Activated CD4-positive, alpha-beta T cell treated with anti-CD3 and anti-CD28 coated beads for 36 hours (primary cell): ENCODE measurements at regions not wholly inside any gene's neighbourhood (a gene's known extent, or its start where the extent isn't known, plus 50 kb on each side); places are given as distances from the start of the nearest gene placed in this dataset.

Source experiments
- ATAC-seq: fragments of 200-7000 bp; cut with Tn5 transposase; one replicate; pipeline ENCODE4 v1.10.0; 2021; ENCODE audit warnings: mild to moderate bottlenecking, moderate library complexity
- CTCF ChIA-PET: fragments of 350-600 bp; sonication (Branson Sonifier 250); formaldehyde crosslinking; loops from one replicate; lab custom pipeline; 2021; ENCODE audit warnings: antibody characterized with exemption; lab: Charles Lee
- POLR2A ChIA-PET: fragments of 350-600 bp; sonication (Branson Sonifier 250); formaldehyde crosslinking; loops from one replicate; lab custom pipeline; 2021; ENCODE audit warnings: antibody characterized with exemption, inconsistent platforms; lab: Charles Lee
- DNase-seq: peaks from one replicate; pipeline ENCODE4 v3.0.0-alpha.2; 2020
- H3K27ac Mint-ChIP-seq: one replicate; pipeline ENCODE4 v1.8.0; 2021; ENCODE audit warnings: mixed read lengths
- H3K27me3 Mint-ChIP-seq: one replicate; pipeline ENCODE4 v1.8.0; 2021; ENCODE audit warnings: mixed read lengths
- H3K36me3 Mint-ChIP-seq: one replicate; pipeline ENCODE4 v1.8.0; 2021; ENCODE audit warnings: low read depth, mixed read lengths
- H3K4me1 Mint-ChIP-seq: one replicate; pipeline ENCODE4 v1.8.0; 2021; ENCODE audit warnings: mixed read lengths
- H3K4me3 Mint-ChIP-seq: one replicate; pipeline ENCODE4 v1.8.0; 2021; ENCODE audit warnings: mild to moderate bottlenecking, moderate library complexity, mixed read lengths
- H3K9me3 Mint-ChIP-seq: one replicate; pipeline ENCODE4 v1.8.0; 2021; ENCODE audit warnings: low read depth, mixed read lengths
- intact Hi-C, 2 experiments: fragments of 100-400 bp; cut with DNase I in 1 of 2; cut with micrococcal nuclease in 1 of 2; formaldehyde crosslinking; loops; one replicate each; pipeline versions ENCODE4 v1.14.2 to v1.15.1; 2022 to 2024; cut with DNase I, micrococcal nuclease

DNA sequence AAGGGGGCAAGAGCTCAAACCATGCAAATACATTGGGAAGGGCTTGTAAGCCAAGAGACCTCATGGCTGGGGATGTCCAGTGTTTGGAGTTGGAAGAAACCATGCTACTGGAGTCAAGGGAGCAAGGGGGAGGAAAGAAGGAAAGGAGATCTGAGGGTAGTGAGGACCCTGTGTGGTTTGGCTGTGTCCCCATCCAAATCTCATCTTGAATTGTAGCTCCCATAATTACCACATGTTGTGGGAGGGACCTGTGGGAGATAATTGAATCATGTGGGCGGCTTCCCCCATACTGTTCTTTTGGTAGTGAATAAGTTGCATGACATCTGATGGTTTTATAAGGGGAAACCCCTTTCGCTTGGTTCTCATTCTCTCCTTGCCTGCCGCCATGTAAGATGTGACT, 56.5 kb upstream of the ADRB1 start:
- peaks cover 3% of the 10 kb centered on the region for H3K36me3 Mint-ChIP-seq
- DNase-seq (no peak), ATAC-seq (no peak)
- intact Hi-C loops = no loop called here
- H3K4me3 Mint-ChIP-seq = no peak overlapping the region
- CTCF ChIA-PET = no interaction called here
- H3K27ac Mint-ChIP-seq = no peak overlapping the region
- peaks cover 14% of the 10 kb centered on the region for H3K4me1 Mint-ChIP-seq
- peaks cover 14% of the 10 kb centered on the region for H3K9me3 Mint-ChIP-seq
- POLR2A ChIA-PET = no interaction called here
- peaks cover 23% of the 10 kb centered on the region for H3K27me3 Mint-ChIP-seq

DNA sequence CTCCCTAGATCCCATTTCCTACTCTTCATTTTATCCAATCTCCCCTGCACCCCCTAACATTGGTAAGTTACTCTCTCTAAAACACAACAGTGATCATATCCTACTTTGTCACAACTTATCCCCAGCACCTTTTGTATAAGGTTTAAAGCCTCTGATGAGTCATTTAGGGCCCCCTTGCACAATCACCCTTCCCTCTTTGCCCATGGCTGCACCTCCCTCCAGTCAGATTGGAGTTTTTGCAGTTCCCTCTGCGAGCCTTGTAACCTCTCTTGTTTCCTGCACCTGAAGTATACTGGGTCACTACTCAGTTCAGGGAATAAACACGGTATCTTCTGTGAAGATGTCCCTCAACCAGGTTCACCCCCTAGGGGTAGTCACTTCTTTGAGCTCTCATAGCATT, 55.9 kb upstream of the ADRB1 start:
- H3K36me3 Mint-ChIP-seq = peaks cover 3% of the 10 kb centered on the region
- H3K4me3 Mint-ChIP-seq = no peak overlapping the region
- peaks cover 27% of the 10 kb centered on the region for H3K27me3 Mint-ChIP-seq
- intact Hi-C loops = no loop called here
- POLR2A ChIA-PET = no interaction called here
- H3K27ac Mint-ChIP-seq = no peak overlapping the region
- CTCF ChIA-PET = no interaction called here
- peaks cover 14% of the 10 kb centered on the region for H3K9me3 Mint-ChIP-seq
- H3K4me1 Mint-ChIP-seq = peaks cover 14% of the 10 kb centered on the region
- DNase-seq (peak; percentile 17), ATAC-seq (no peak)

DNA sequence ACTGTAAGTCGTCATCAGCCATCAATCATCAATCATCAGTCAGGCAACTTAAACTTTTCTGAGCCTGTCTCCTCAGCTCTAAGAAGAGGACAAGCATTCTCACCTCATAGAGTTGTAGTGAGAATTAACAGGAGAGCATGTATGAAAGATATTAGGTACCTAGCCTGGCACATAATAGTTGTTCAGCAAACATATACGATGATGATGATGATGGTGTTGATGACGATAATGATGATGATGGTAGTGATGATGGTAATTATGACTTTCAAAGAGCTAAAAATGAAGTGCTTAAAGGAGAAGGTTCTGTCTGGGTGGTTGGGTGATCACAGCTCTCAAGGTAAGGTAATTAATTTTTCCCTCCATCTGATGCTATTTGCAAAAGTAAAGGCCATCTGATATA, 55.1 kb upstream of the ADRB1 start:
- ATAC-seq (no peak), DNase-seq (no peak)
- Mint-ChIP-seq H3K4me1 (peaks cover 10% of the 10 kb centered on the region), H3K4me3 (no peak overlapping the region), H3K27me3 (peaks cover 28% of the 10 kb centered on the region), H3K36me3 (peaks cover 3% of the 10 kb centered on the region), H3K9me3 (peaks cover 14% of the 10 kb centered on the region), H3K27ac (no peak overlapping the region)
- ChIA-PET POLR2A (no interaction called here), CTCF (no interaction called here)
- intact Hi-C loops = no loop called here

DNA sequence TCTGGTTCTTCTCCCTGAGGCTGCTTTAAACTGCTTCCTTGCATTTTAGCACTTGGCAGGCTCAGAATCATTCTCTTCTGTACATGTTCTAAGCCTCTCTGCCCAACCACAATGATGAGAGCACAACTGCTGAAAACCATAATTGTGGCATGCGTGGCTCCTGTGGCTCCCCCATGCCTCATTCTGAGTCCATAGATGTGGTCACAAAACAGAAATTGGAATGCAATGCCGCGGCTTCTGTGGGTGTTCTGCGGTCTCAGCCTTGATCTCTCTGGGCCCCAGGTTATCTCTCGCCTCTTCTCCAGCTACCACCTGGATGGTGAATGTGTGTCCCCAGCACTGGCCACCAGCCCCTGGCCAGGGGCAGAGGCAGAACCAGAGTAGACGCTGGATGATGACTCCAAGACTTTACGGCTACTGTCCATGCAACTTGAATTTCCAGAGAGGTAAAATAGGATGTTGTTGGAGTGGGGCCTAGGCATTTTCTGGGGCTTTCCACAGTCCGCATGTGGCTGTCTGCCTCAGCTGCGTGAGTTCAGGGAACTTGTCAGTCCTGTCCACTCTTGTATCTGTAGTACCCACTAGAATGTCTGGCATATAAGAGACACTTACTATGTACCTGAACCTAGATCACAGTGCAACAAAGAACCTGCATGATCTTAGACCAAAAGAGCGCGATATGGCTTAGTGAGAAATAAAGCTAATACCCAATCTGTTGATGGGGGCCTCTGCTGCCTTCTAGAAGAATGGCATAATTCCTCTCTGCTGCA, 52.4 kb upstream of the ADRB1 start:
- ChIA-PET POLR2A (no interaction called here), CTCF (interaction anchor here (0.9 kb wide), 1 partner anchor 287 kb away, joined by 3 read pairs; no protein-coding TSS in a partner anchor)

DNA sequence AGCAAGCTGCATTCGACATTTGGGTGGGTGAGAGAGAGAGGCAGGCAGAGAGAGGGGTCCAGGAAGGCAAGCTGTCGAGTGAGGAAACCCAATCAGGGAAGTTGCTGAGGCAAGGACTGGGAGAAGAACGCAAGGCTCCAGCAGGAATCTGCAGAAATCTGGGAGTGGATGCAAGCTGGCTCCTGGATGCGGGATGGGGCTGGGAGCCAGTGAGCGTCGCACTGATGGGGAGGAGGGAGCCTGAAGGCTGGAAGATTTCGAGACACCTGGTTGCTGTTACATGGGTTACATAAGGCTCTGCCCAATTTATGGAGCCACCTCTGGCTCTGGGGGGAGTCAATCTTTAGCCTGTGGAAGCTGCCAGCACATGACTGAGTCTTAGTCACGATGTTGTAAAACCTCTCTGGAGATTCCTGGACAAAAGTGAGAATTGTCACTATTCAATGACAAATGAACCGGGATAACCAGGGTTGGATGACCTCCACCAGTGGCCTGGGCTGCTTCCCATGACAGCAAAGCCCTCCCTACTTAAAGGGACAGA, 51.1 kb upstream of the ADRB1 start:
- CTCF ChIA-PET = no interaction called here
- H3K36me3 Mint-ChIP-seq = no peaks in the 10 kb centered on the region

More for the DNA sequence above, 52.4 kb upstream of the ADRB1 start:
- H3K27ac Mint-ChIP-seq = no peak overlapping the region
- intact Hi-C loops = no loop called here
- H3K36me3 Mint-ChIP-seq = peaks cover 3% of the 10 kb centered on the region
- H3K9me3 Mint-ChIP-seq = peaks cover 12% of the 10 kb centered on the region
- H3K4me3 Mint-ChIP-seq = no peak overlapping the region
- H3K4me1 Mint-ChIP-seq = peaks cover 5% of the 10 kb centered on the region
- ATAC-seq (peak; percentile 30), DNase-seq (peak; percentile 60)
- H3K27me3 Mint-ChIP-seq = peaks cover 24% of the 10 kb centered on the region

DNA sequence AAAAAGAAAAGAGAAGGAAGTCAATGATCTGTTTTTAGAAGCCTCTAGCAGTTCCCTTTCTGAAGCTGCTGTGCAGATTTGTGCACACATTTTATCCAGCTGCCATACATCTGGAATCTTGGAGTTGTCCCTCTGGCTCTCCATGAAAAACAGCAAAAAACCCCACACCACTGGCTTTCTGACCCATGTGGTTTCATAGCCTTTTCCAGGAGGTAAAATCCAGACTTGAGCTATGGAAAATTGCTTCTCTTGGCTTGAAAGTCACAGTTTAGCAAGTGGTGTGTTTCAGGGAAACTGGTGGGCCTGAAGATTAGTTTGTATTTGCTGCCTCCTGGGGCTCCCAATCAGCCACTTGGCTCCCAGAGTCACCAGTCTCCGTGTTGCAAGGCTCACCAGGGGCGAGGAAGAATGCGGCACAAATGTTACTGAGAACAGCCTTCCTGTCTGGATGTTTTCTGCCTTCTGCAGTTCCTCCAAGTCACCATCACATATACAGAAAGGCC, 50.1 kb upstream of the ADRB1 start:
- H3K27ac Mint-ChIP-seq = no peak overlapping the region
- intact Hi-C loops = no loop called here
- ATAC-seq (no peak), DNase-seq (no peak)
- no peaks in the 10 kb centered on the region for H3K36me3 Mint-ChIP-seq
- ChIA-PET POLR2A (no interaction called here), CTCF (interaction anchor here (0.8 kb wide), 1 partner anchor 233 kb away, joined by 4 read pairs; no protein-coding TSS in a partner anchor)
- H3K9me3 Mint-ChIP-seq = no peaks in the 10 kb centered on the region
- H3K4me3 Mint-ChIP-seq = no peak overlapping the region
- peaks cover 5% of the 10 kb centered on the region for H3K4me1 Mint-ChIP-seq
- peaks cover 26% of the 10 kb centered on the region for H3K27me3 Mint-ChIP-seq

More for the DNA sequence above, 51.1 kb upstream of the ADRB1 start:
- Mint-ChIP-seq H3K27ac (no peak overlapping the region), H3K27me3 (peaks cover 27% of the 10 kb centered on the region), H3K9me3 (peaks cover 5% of the 10 kb centered on the region), H3K4me3 (no peak overlapping the region), H3K4me1 (peaks cover 5% of the 10 kb centered on the region)
- intact Hi-C loops = no loop called here
- no peak for DNase-seq
- POLR2A ChIA-PET = no interaction called here
- no peak for ATAC-seq
